ENCODE measurements at regions not wholly inside any gene's neighbourhood (a gene's known extent, or its start where the extent isn't known, plus 50 kb on each side); places are given as distances from the start of the nearest gene placed in this dataset.
"Not testable (repeated sequence)": the region's sequence is repeated elsewhere in the genome, so short reads cannot be mapped to it uniquely, and the experiment has no call there.

- DNase-seq (no peak), ATAC-seq (no peak)
- Histone ChIP-seq H3K4me3 (no peak overlapping the region), H3K4me1 (ENCODE audit: low read depth) (no peaks in the 10 kb centered on the region), H3K36me3 (ENCODE audit: low read depth) (no peaks in the 10 kb centered on the region), H3K9me3 (peaks cover 34% of the 10 kb centered on the region)
- TF ChIP-seq CTCF (IDR thresholded peaks at IDR 0.05), result no peak
- intact Hi-C loops (cut with DNase I, micrococcal nuclease), result no loop called here
Observed at GRCh38 chr7:9505516-9505915, 1072.1 kb downstream of the NXPH1 start.

GRCh38 chr7:9507290-9507689 lies 1073.9 kb downstream of the NXPH1 start:
- H3K9me3 ChIP-seq, result peaks cover 25% of the 10 kb centered on the region
- intact Hi-C loops (cut with DNase I, micrococcal nuclease), result no loop called here
- DNase-seq (no peak), ATAC-seq (no peak)
- no peak for TF ChIP-seq CTCF (IDR thresholded peaks at IDR 0.05)
- H3K4me3 ChIP-seq, result no peak overlapping the region
- H3K36me3 ChIP-seq (ENCODE audit: low read depth), result no peaks in the 10 kb centered on the region
- H3K4me1 ChIP-seq (ENCODE audit: low read depth), result no peaks in the 10 kb centered on the region

- no peak for TF ChIP-seq CTCF (IDR thresholded peaks at IDR 0.05)
- ATAC-seq (no peak), DNase-seq (no peak)
- no peaks in the 10 kb centered on the region for H3K4me1 ChIP-seq (ENCODE audit: low read depth)
- H3K36me3 ChIP-seq (ENCODE audit: low read depth), result no peaks in the 10 kb centered on the region
- peaks cover 39% of the 10 kb centered on the region for H3K9me3 ChIP-seq
- intact Hi-C loops (cut with DNase I, micrococcal nuclease), result no loop called here
- no peak overlapping the region for H3K4me3 ChIP-seq
Observed at GRCh38 chr7:9516662-9517061, 1083.3 kb downstream of the NXPH1 start.

- intact Hi-C loops (cut with DNase I, micrococcal nuclease), result no loop called here
- H3K4me3 ChIP-seq, result no peak overlapping the region
- DNase-seq (no peak), ATAC-seq (no peak)
- H3K36me3 ChIP-seq (ENCODE audit: low read depth), result no peaks in the 10 kb centered on the region
- peaks cover 17% of the 10 kb centered on the region for H3K9me3 ChIP-seq
- TF ChIP-seq CTCF (IDR thresholded peaks at IDR 0.05), result no peak
- no peaks in the 10 kb centered on the region for H3K4me1 ChIP-seq (ENCODE audit: low read depth)
Observed at GRCh38 chr7:9523579-9523978, 1090.2 kb downstream of the NXPH1 start.

- intact Hi-C loops (cut with DNase I, micrococcal nuclease); DNase-seq: not testable (repeated sequence)
Observed at GRCh38 chr7:9552431-9552830, 1119.0 kb downstream of the NXPH1 start.

GRCh38 chr7:9557853-9558252 lies 1124.4 kb downstream of the NXPH1 start:
- peaks cover 16% of the 10 kb centered on the region for H3K9me3 ChIP-seq
- ATAC-seq, result no peak
- intact Hi-C loops (cut with DNase I, micrococcal nuclease), result no loop called here

More at GRCh38 chr7:9552431-9552830, 1119.0 kb downstream of the NXPH1 start:
- not testable (repeated sequence) for H3K4me1 ChIP-seq (ENCODE audit: low read depth); H3K4me3 ChIP-seq; ATAC-seq; H3K36me3 ChIP-seq (ENCODE audit: low read depth)
- peaks cover 33% of the 10 kb centered on the region for H3K9me3 ChIP-seq

More at GRCh38 chr7:9557853-9558252, 1124.4 kb downstream of the NXPH1 start:
- no peaks in the 10 kb centered on the region for H3K36me3 ChIP-seq (ENCODE audit: low read depth)
- no peak for TF ChIP-seq CTCF (IDR thresholded peaks at IDR 0.05)
- H3K4me3 ChIP-seq, result no peak overlapping the region
- no peaks in the 10 kb centered on the region for H3K4me1 ChIP-seq (ENCODE audit: low read depth)
- DNase-seq, result no peak
